IMR-90 (cell line): ENCODE measurements at regions not wholly inside any gene's neighbourhood (a gene's known extent, or its start where the extent isn't known, plus 50 kb on each side); places are given as distances from the start of the nearest gene placed in this dataset.

Source experiments
- ATAC-seq: fragments of 200-7000 bp; cut with Tn5 transposase; 2 replicates; pipeline ENCODE4 v1.9.1; 2020; ENCODE audit warnings: low read depth, mild to moderate bottlenecking, moderate library complexity
- BruUV-seq: library from RNA; stranded (reverse); fragments of 400-500 nt; replicated peaks from 2 replicates; lab custom pipeline; 2021; lab: Mats Ljungman, UMichigan
- CTCF ChIA-PET: fragments of 300-600 bp; formaldehyde crosslinking; extraction: SDS; loops from one replicate; lab custom pipeline; 2021; ENCODE audit warnings: antibody characterized with exemption; lab: Yijun Ruan, JAX
- POLR2A ChIA-PET: fragments of 300-600 bp; sonication (Branson Sonifier 250); formaldehyde crosslinking; loops from one replicate; lab custom pipeline; 2022; ENCODE audit warnings: antibody characterized with exemption; ENCODE audit not compliant: unreplicated experiment; lab: Charles Lee
- DNase-seq: peaks from one replicate; pipeline ENCODE4 v3.0.0; 2013
- H2AFZ ChIP-seq: replicated peaks from 2 replicates; pipeline ENCODE3; 2013; ENCODE audit warnings: low read length, mild to moderate bottlenecking; ENCODE audit not compliant: poor library complexity
- H2AK5ac ChIP-seq: 2 replicates; pipeline ENCODE4 v1.6.1; 2013; ENCODE audit warnings: low read depth, low read length, inconsistent platforms
- H2AK9ac ChIP-seq: replicated peaks from 2 replicates; pipeline ENCODE3; 2013; ENCODE audit warnings: mild to moderate bottlenecking, low read depth, low read length, moderate library complexity; ENCODE audit not compliant: poor library complexity
- H2BK120ac ChIP-seq: 2 replicates; pipeline ENCODE4 v1.6.1; 2013; ENCODE audit warnings: low read depth, low read length, inconsistent platforms
- H2BK15ac ChIP-seq: 3 replicates; pipeline ENCODE4 v1.6.1; 2013; ENCODE audit warnings: low read depth, low read length, inconsistent platforms
- H2BK20ac ChIP-seq: 2 replicates; pipeline ENCODE4 v1.6.1; 2013; ENCODE audit warnings: low read depth, mild to moderate bottlenecking, inconsistent platforms, low read length, moderate library complexity
- H2BK5ac ChIP-seq: 2 replicates; pipeline ENCODE4 v1.6.1; 2013; ENCODE audit warnings: mild to moderate bottlenecking, low read depth, low read length, inconsistent platforms; ENCODE audit not compliant: poor library complexity, severe bottlenecking
- H3K14ac ChIP-seq: replicated peaks from 2 replicates; pipeline ENCODE4 v1.6.1; 2013; ENCODE audit warnings: low read depth, low read length, inconsistent platforms
- H3K18ac ChIP-seq: 2 replicates; pipeline ENCODE4 v1.6.1; 2013; ENCODE audit warnings: low read depth, low read length, control low read depth
- H3K23ac ChIP-seq: 2 replicates; pipeline ENCODE4 v1.6.1; 2013; ENCODE audit warnings: low read depth, low read length, inconsistent platforms
- H3K27ac ChIP-seq: 2 replicates; pipeline ENCODE4 v1.5.1; 2013; ENCODE audit warnings: mild to moderate bottlenecking, control low read depth, low read length; ENCODE audit not compliant: insufficient read depth
- H3K27me3 ChIP-seq: 2 replicates; pipeline ENCODE4 v1.6.1; 2013; ENCODE audit warnings: low read length; ENCODE audit not compliant: control insufficient read depth, insufficient read depth
- H3K36me3 ChIP-seq: 2 replicates; pipeline ENCODE4 v1.6.1; 2013; ENCODE audit warnings: low read length, mixed read lengths; ENCODE audit not compliant: control insufficient read depth, insufficient read depth
- H3K4ac ChIP-seq: 2 replicates; pipeline ENCODE4 v1.6.1; 2013; ENCODE audit warnings: low read depth, low read length, inconsistent platforms
- H3K4me1 ChIP-seq: 2 replicates; pipeline ENCODE4 v1.6.1; 2013; ENCODE audit warnings: low read length, mixed read lengths; ENCODE audit not compliant: control insufficient read depth, insufficient read depth
- H3K4me2 ChIP-seq: 2 replicates; pipeline ENCODE4 v1.6.1; 2013; ENCODE audit warnings: low read depth, mild to moderate bottlenecking, control low read depth, low read length, moderate library complexity
- H3K4me3 ChIP-seq: 2 replicates; pipeline ENCODE4 v1.5.1; 2013; ENCODE audit warnings: low read depth, mild to moderate bottlenecking, control low read depth, low read length, moderate library complexity; ENCODE audit not compliant: insufficient read depth
- H3K56ac ChIP-seq: 2 replicates; pipeline ENCODE4 v1.6.1; 2013; ENCODE audit warnings: low read length, inconsistent platforms; ENCODE audit not compliant: insufficient read depth; ENCODE audit errors: extremely low read depth
- H3K79me1 ChIP-seq, 2 experiments: 2 replicates each; pipeline ENCODE4 v1.6.1; 2013; ENCODE audit warnings: low read length in 2 of 2, inconsistent platforms in 1 of 2, low read depth in 1 of 2
- H3K9ac ChIP-seq: 2 replicates; pipeline ENCODE4 v1.6.1; 2013; ENCODE audit warnings: low read depth, low read length, control low read depth
- H3K9me1 ChIP-seq: 2 replicates; pipeline ENCODE4 v1.6.1; 2013; ENCODE audit warnings: low read length, inconsistent platforms; ENCODE audit not compliant: insufficient read depth
- H3K9me3 ChIP-seq: 2 replicates; pipeline ENCODE4 v1.6.1; 2013; ENCODE audit warnings: low read length; ENCODE audit not compliant: control insufficient read depth, insufficient read depth
- H4K20me1 ChIP-seq: 2 replicates; pipeline ENCODE4 v1.6.1; 2013; ENCODE audit warnings: low read length, inconsistent platforms; ENCODE audit not compliant: insufficient read depth
- H4K5ac ChIP-seq: 2 replicates; pipeline ENCODE4 v1.6.1; 2013; ENCODE audit warnings: mild to moderate bottlenecking, low read depth, low read length, control low read depth
- H4K8ac ChIP-seq, 2 experiments: 2 replicates each; pipeline ENCODE4 v1.6.1; 2013; ENCODE audit warnings: low read depth in 2 of 2, low read length in 2 of 2, control low read depth in 1 of 2, inconsistent platforms in 1 of 2
- H4K91ac ChIP-seq: 2 replicates; pipeline ENCODE4 v1.6.1; 2013; ENCODE audit warnings: low read depth, low read length, inconsistent platforms; ENCODE audit not compliant: insufficient read depth
- BHLHE40 ChIP-seq: fragments of 150-350 bp; IDR thresholded peaks from 2 replicates; pipeline ENCODE4 v1.6.1; 2016; ENCODE audit warnings: mild to moderate bottlenecking, low read depth, low read length
- CEBPB ChIP-seq: IDR thresholded peaks from 2 replicates; pipeline ENCODE4 v1.6.1; 2012; ENCODE audit warnings: low read depth, low read length, improper control_type of control experiment
- FOS ChIP-seq: fragments of 150-350 bp; IDR thresholded peaks from 2 replicates; pipeline ENCODE4 v1.6.1; 2016; ENCODE audit warnings: low read depth, low read length
- RAD21 ChIP-seq: IDR thresholded peaks from 2 replicates; pipeline ENCODE4 v1.6.1; 2012; ENCODE audit warnings: low read length, improper control_type of control experiment
- RCOR1 ChIP-seq: IDR thresholded peaks from 2 replicates; pipeline ENCODE4 v1.6.1; 2012; ENCODE audit warnings: mild to moderate bottlenecking, low read length, improper control_type of control experiment; ENCODE audit not compliant: insufficient replicate concordance
- SMC3 ChIP-seq: fragments of 150-350 bp; IDR thresholded peaks from 2 replicates; pipeline ENCODE4 v1.6.1; 2016; ENCODE audit warnings: low read depth, mild to moderate bottlenecking, antibody characterized with exemption, low read length, moderate library complexity
- WGBS, 2 experiments: methylation state at CpG; one replicate each; pipeline versions ENCODE4 v1.1.5 to v1.1.7; 2013; ENCODE audit warnings: missing lambda C conversion rate in 2 of 2; ENCODE audit not compliant: insufficient read length in 1 of 2; ENCODE audit errors: extremely low coverage in 2 of 2; 5-methylcytosine and 5-hydroxymethylcytosine counted together
- dilution Hi-C: fragments of 300-500 bp; cut with HindIII; formaldehyde crosslinking; loops from one replicate; pipeline ENCODE4 v1.14.3; 2018; ENCODE audit warnings: low sequenced_read_pairs; ENCODE audit not compliant: unreplicated experiment
- in situ Hi-C: fragments of 300-500 bp; cut with MboI; formaldehyde crosslinking; loops from 3 replicates; pipeline ENCODE4 v1.14.3; 2019; ENCODE audit warnings: low sequenced_read_pairs, inconsistent platforms, mixed read lengths
- intact Hi-C: fragments of 100-400 bp; cut with micrococcal nuclease; formaldehyde crosslinking; loops from 2 replicates; pipeline ENCODE4 v1.10.0; 2022

- H2AFZ ChIP-seq: no peak overlapping the region
- no peaks in the 10 kb centered on the region for H3K79me1 ChIP-seq
- no peak overlapping the region for H2AK9ac ChIP-seq
- H4K20me1 ChIP-seq: no peaks in the 10 kb centered on the region
- H3K36me3 ChIP-seq: no peaks in the 10 kb centered on the region
- no TSS peak for BruUV-seq
- no peak overlapping the region for H3K56ac ChIP-seq
- H3K9ac ChIP-seq: no peak overlapping the region
- peak; percentile 67 for TF ChIP-seq CEBPB
- TF ChIP-seq FOS: peak; percentile 46; the same call in 1 of the 2 replicates
- no peak for TF ChIP-seq BHLHE40
- TF ChIP-seq RCOR1: no peak
- TF ChIP-seq SMC3: no peak
- TF ChIP-seq RAD21: no peak
- no peaks in the 10 kb centered on the region for H3K9me1 ChIP-seq
- H3K4me1 ChIP-seq: peaks cover 4% of the 10 kb centered on the region
- H3K9me3 ChIP-seq: peaks cover 3% of the 10 kb centered on the region
- in situ Hi-C loops: no loop called here
- intact Hi-C loops: loop anchor here (10.0 kb wide), 1 partner anchor 125 kb away; no protein-coding TSS in a partner anchor
- CTCF ChIA-PET: no interaction called here
- POLR2A ChIA-PET: no interaction called here
- no peak overlapping the region for H3K18ac ChIP-seq
- no peak overlapping the region for H2BK15ac ChIP-seq
- H3K27ac ChIP-seq: no peak overlapping the region
- H2BK120ac ChIP-seq: no peak overlapping the region
- no peak overlapping the region for H2AK5ac ChIP-seq
- no peak overlapping the region for H3K23ac ChIP-seq
- H4K91ac ChIP-seq: no peak overlapping the region
- H2BK5ac ChIP-seq: peak overlapping the region; percentile 73
- ATAC-seq (peak; percentile 91), DNase-seq (peak; percentile 92)
- no peaks in the 10 kb centered on the region for H3K27me3 ChIP-seq
- dilution Hi-C loops: no loop called here
- no CpG with 5 or more reads among the region's 3 CpGs for WGBS, 2 experiments
- no peak overlapping the region for H3K14ac ChIP-seq
- no peak overlapping the region for H4K5ac ChIP-seq
- no peak overlapping the region for H4K8ac ChIP-seq
- no peak overlapping the region for H3K4ac ChIP-seq
- H3K4me2 ChIP-seq: no peak overlapping the region
- no peak overlapping the region for H3K4me3 ChIP-seq
- no peak overlapping the region for H2BK20ac ChIP-seq
These were observed 183.6 kb downstream of the GIPC2 start for GRCh38 chr1:78229344-78229743.
